ENCODE measurements at regions not wholly inside any gene's neighbourhood (a gene's known extent, or its start where the extent isn't known, plus 50 kb on each side); places are given as distances from the start of the nearest gene placed in this dataset.

GRCh38 chr10:23517155-23517554, 78.3 kb downstream of the OTUD1 start:
- Histone ChIP-seq H3K79me1 (ENCODE audit: low read depth, low read length) (no peaks in the 10 kb centered on the region), H3K79me2 (ENCODE audit: control insufficient read depth in 1 of 2, insufficient read depth in 2 of 2, low read length in 2 of 2) (no peaks in the 10 kb centered on the region), H3K18ac (ENCODE audit: extremely low read depth, low read length) (no peak overlapping the region), H3K36me3 (ENCODE audit: control insufficient read depth in 2 of 4, insufficient read depth in 4 of 4, low read length in 3 of 4) (no peaks in the 10 kb centered on the region), H2AFZ (ENCODE audit: low read length) (no peak overlapping the region), H4K5ac (ENCODE audit: insufficient read length, low read depth, low read length) (no peak overlapping the region), H2BK120ac (replicated peaks; ENCODE audit: low read depth, low read length) (no peak overlapping the region), H3K27me3 (replicated peaks in 1 of 4; ENCODE audit: control insufficient read depth in 3 of 4, extremely low read depth in 1 of 4, insufficient read depth in 3 of 4, low read length in 3 of 4) (no peaks in the 10 kb centered on the region), H2BK5ac (ENCODE audit: low read depth, low read length) (no peak overlapping the region), H3K4me1 (replicated peaks in 1 of 4; ENCODE audit: control insufficient read depth in 3 of 4, insufficient read depth in 4 of 4, low read length in 3 of 4) (no peaks in the 10 kb centered on the region), H4K91ac (replicated peaks; ENCODE audit: insufficient read length, low read length) (no peak overlapping the region), H3K4me2 (ENCODE audit: insufficient read depth in 1 of 2, low read depth in 2 of 2, low read length in 2 of 2) (no peak overlapping the region), H3K27ac (ENCODE audit: low read depth, low read length) (no peak overlapping the region), H4K8ac (ENCODE audit: extremely low read depth, insufficient read depth, low read length) (no peak overlapping the region), H2BK12ac (ENCODE audit: low read depth, low read length) (no peak overlapping the region), H2AK5ac (ENCODE audit: low read depth, low read length) (no peak overlapping the region), H2BK15ac (ENCODE audit: low read length) (no peak overlapping the region), H2BK20ac (ENCODE audit: low read length) (no peak overlapping the region), H3K56ac (replicated peaks; ENCODE audit: insufficient read length, low read depth, low read length) (no peak overlapping the region), H4K20me1 (replicated peaks in 1 of 2; ENCODE audit: control insufficient read depth in 1 of 2, insufficient read depth in 2 of 2, low read length in 2 of 2) (no peaks in the 10 kb centered on the region), H3K4me3 (ENCODE audit: extremely low read depth in 1 of 4, insufficient read depth in 2 of 4, low read depth in 3 of 4, low read length in 4 of 4) (no peak overlapping the region), H3K9ac (replicated peaks in 1 of 4; ENCODE audit: extremely low read depth in 1 of 4, low read depth in 3 of 4, low read length in 3 of 4) (no peak overlapping the region), H3K4ac (replicated peaks; ENCODE audit: insufficient read length, low read depth, low read length) (no peak overlapping the region), H3K23me2 (ENCODE audit: low read depth, low read length) (no peaks in the 10 kb centered on the region; the same call in 1 of the 2 replicates), H3K9me3 (ENCODE audit: insufficient read depth in 2 of 2, low read depth in 1 of 2, low read length in 1 of 2) (peaks cover 5 to 7% of the 10 kb centered on the region in 2 experiments; a peak in 3 of 4 replicates), H3K23ac (ENCODE audit: insufficient read length) (no peak overlapping the region), H3K14ac (ENCODE audit: insufficient read length) (no peak overlapping the region)
- FAIRE-seq (no peak), DNase-seq (ENCODE audit: low read depth in 1 of 2, low spot score in 2 of 2) (no peak)
- ChIA-PET POLR2A (ENCODE audit: partially characterized antibody) (no interaction called here), CTCF (ENCODE audit: partially characterized antibody) (interaction anchor here (0.8 to 3.9 kb wide), 14 partner anchors 8 to 464 kb away, joined by 3 to 26 read pairs (median 6); no protein-coding TSS in a partner anchor)
- WGBS, 2 experiments (ENCODE audit: extremely low coverage in 1 of 2, insufficient coverage in 1 of 2, insufficient read length in 1 of 2, insufficient replicate concordance in 2 of 2, low coverage in 1 of 2, low lambda C conversion rate in 2 of 2, missing lambda C conversion rate in 1 of 2): 91% methylated on average over 2 of the region's 2 CpGs; no CpG with 5 or more reads in 1 of the 2 experiments
- TF ChIP-seq CEBPB (IDR thresholded peaks at IDR 0.05; ENCODE audit: low read depth, low read length) (no peak), CREB1 (IDR thresholded peaks at IDR 0.05) (no peak)
